H9 (cell line): ENCODE measurements at regions not wholly inside any gene's neighbourhood (a gene's known extent, or its start where the extent isn't known, plus 50 kb on each side); places are given as distances from the start of the nearest gene placed in this dataset.

Experiments used
- DNase-seq: peaks from one replicate; pipeline ENCODE4 v3.0.0-alpha.2; 2017
- H2AFZ ChIP-seq: one replicate; pipeline ENCODE4 v1.6.1; 2013; ENCODE audit warnings: mild to moderate bottlenecking, low read length, control low read depth, moderate library complexity
- H2AK5ac ChIP-seq: 2 replicates; pipeline ENCODE4 v1.6.1; 2013; ENCODE audit warnings: low read length, control low read depth, mixed read lengths; ENCODE audit not compliant: insufficient read length
- H2BK120ac ChIP-seq: one replicate; pipeline ENCODE4 v1.6.1; 2013; ENCODE audit warnings: low read depth, mild to moderate bottlenecking, low read length, control low read depth, inconsistent platforms; ENCODE audit not compliant: poor library complexity, severe bottlenecking
- H2BK12ac ChIP-seq: 2 replicates; pipeline ENCODE4 v1.6.1; 2013; ENCODE audit warnings: low read length, control low read depth, mixed read lengths, low read depth; ENCODE audit not compliant: insufficient read length
- H2BK15ac ChIP-seq: 2 replicates; pipeline ENCODE4 v1.6.1; 2013; ENCODE audit warnings: low read depth, low read length, control low read depth
- H2BK20ac ChIP-seq: one replicate; pipeline ENCODE4 v1.6.1; 2013; ENCODE audit warnings: low read depth, mild to moderate bottlenecking, low read length, control low read depth, inconsistent platforms; ENCODE audit not compliant: poor library complexity, severe bottlenecking
- H2BK5ac ChIP-seq: 2 replicates; pipeline ENCODE4 v1.6.1; 2013; ENCODE audit warnings: low read length, control low read depth, mixed read lengths; ENCODE audit not compliant: insufficient read length
- H3K14ac ChIP-seq: 2 replicates; pipeline ENCODE4 v1.6.1; 2013; ENCODE audit warnings: low read length, control low read depth; ENCODE audit not compliant: insufficient read depth
- H3K18ac ChIP-seq: 2 replicates; pipeline ENCODE4 v1.6.1; 2013; ENCODE audit warnings: low read depth, mild to moderate bottlenecking, mixed read lengths, low read length, control low read depth; ENCODE audit not compliant: insufficient read length
- H3K23ac ChIP-seq: 2 replicates; pipeline ENCODE4 v1.6.1; 2013; ENCODE audit warnings: low read length, control low read depth, mixed read lengths, low read depth; ENCODE audit not compliant: insufficient read length
- H3K23me2 ChIP-seq: 2 replicates; pipeline ENCODE4 v1.6.1; 2013; ENCODE audit warnings: low read depth, mild to moderate bottlenecking, mixed read lengths, low read length, control low read depth; ENCODE audit not compliant: insufficient read length, poor library complexity, severe bottlenecking
- H3K27ac ChIP-seq: 2 replicates; pipeline ENCODE4 v1.5.1; 2013; ENCODE audit warnings: low read length, control low read depth, mixed read lengths, low read depth; ENCODE audit not compliant: insufficient read length
- H3K27me3 ChIP-seq: 2 replicates; pipeline ENCODE4 v1.6.1; 2013; ENCODE audit warnings: low read length, control low read depth, inconsistent platforms; ENCODE audit not compliant: insufficient read depth
- H3K4ac ChIP-seq: 2 replicates; pipeline ENCODE4 v1.6.1; 2013; ENCODE audit warnings: low read depth, mild to moderate bottlenecking, control low read depth, inconsistent platforms, low read length, moderate library complexity
- H3K4me1 ChIP-seq: 2 replicates; pipeline ENCODE4 v1.6.1; 2013; ENCODE audit warnings: low read length, control low read depth, inconsistent platforms; ENCODE audit not compliant: insufficient read depth
- H3K4me2 ChIP-seq: 2 replicates; pipeline ENCODE4 v1.6.1; 2013; ENCODE audit warnings: low read length, control low read depth, mixed read lengths; ENCODE audit not compliant: insufficient read length, insufficient read depth
- H3K56ac ChIP-seq: 2 replicates; pipeline ENCODE4 v1.6.1; 2013; ENCODE audit warnings: low read depth, mild to moderate bottlenecking, mixed read lengths, low read length, control low read depth; ENCODE audit not compliant: insufficient read length
- H3K79me1 ChIP-seq: 2 replicates; pipeline ENCODE4 v1.6.1; 2013; ENCODE audit warnings: low read depth, mild to moderate bottlenecking, moderate library complexity, low read length, control low read depth, inconsistent platforms; ENCODE audit not compliant: insufficient read depth, poor library complexity, severe bottlenecking
- H3K79me2 ChIP-seq: 2 replicates; pipeline ENCODE4 v1.6.1; 2013; ENCODE audit warnings: low read length, control low read depth, inconsistent platforms; ENCODE audit not compliant: insufficient read depth
- H3K9ac ChIP-seq: 2 replicates; pipeline ENCODE4 v1.6.1; 2013; ENCODE audit warnings: low read length, control low read depth, mixed read lengths; ENCODE audit not compliant: insufficient read length; ENCODE audit errors: extremely low read depth
- H3K9me3 ChIP-seq: one replicate; pipeline ENCODE4 v1.6.1; 2013; ENCODE audit warnings: low read depth, low read length, inconsistent platforms; ENCODE audit not compliant: control insufficient read depth
- H3T11ph ChIP-seq: one replicate; pipeline ENCODE4 v1.6.1; 2013; ENCODE audit warnings: mild to moderate bottlenecking, low read length, control low read depth, inconsistent platforms
- H4K20me1 ChIP-seq: one replicate; pipeline ENCODE4 v1.6.1; 2013; ENCODE audit not compliant: control insufficient read depth, insufficient read length, insufficient read depth
- H4K5ac ChIP-seq: 2 replicates; pipeline ENCODE4 v1.6.1; 2013; ENCODE audit warnings: low read depth, mild to moderate bottlenecking, mixed read lengths, low read length, control low read depth; ENCODE audit not compliant: insufficient read length
- H4K8ac ChIP-seq: replicated peaks from 2 replicates; pipeline ENCODE4 v1.6.1; 2013; ENCODE audit warnings: low read length, control low read depth, mixed read lengths, low read depth; ENCODE audit not compliant: insufficient read length
- H4K91ac ChIP-seq: 2 replicates; pipeline ENCODE4 v1.6.1; 2013; ENCODE audit warnings: low read depth, mild to moderate bottlenecking, moderate library complexity, mixed read lengths, low read length, control low read depth; ENCODE audit not compliant: insufficient read length
- H3K27ac Mint-ChIP-seq, 3 experiments: 2 replicates in 2 of 3; 3 replicates in 1 of 3; pipeline ENCODE4 v1.8.0; 2020 to 2021; ENCODE audit warnings: mixed read lengths in 3 of 3, mild to moderate bottlenecking in 1 of 3, moderate library complexity in 1 of 3
- H3K27me3 Mint-ChIP-seq: 2 replicates; pipeline ENCODE4 v1.8.0; 2021; ENCODE audit warnings: low read depth, mild to moderate bottlenecking, moderate library complexity, mixed read lengths
- H3K36me3 Mint-ChIP-seq, 3 experiments: 2 replicates in 2 of 3; 3 replicates in 1 of 3; pipeline ENCODE4 v1.8.0; 2020 to 2021; ENCODE audit warnings: low read depth in 3 of 3, mixed read lengths in 3 of 3; ENCODE audit not compliant: insufficient read depth in 1 of 3
- H3K4me1 Mint-ChIP-seq, 2 experiments: 2 replicates each; pipeline ENCODE4 v1.8.0; 2020; ENCODE audit warnings: mixed read lengths in 2 of 2
- H3K4me3 Mint-ChIP-seq, 2 experiments: 2 replicates in 1 of 2; 3 replicates in 1 of 2; pipeline ENCODE4 v1.8.0; 2020 to 2021; ENCODE audit warnings: mild to moderate bottlenecking in 2 of 2, mixed read lengths in 2 of 2, moderate library complexity in 1 of 2
- H3K9me3 Mint-ChIP-seq, 2 experiments: 2 replicates in 1 of 2; 3 replicates in 1 of 2; pipeline ENCODE4 v1.8.0; 2020; ENCODE audit warnings: mild to moderate bottlenecking in 2 of 2, mixed read lengths in 2 of 2, moderate library complexity in 1 of 2
- whole genome bisulfite sequencing: extraction: QIAGEN DNeasy Blood & Tissue Kit; methylation state at CpG from one replicate; pipeline ENCODE4 v1.1.7; 2013; ENCODE audit warnings: missing lambda C conversion rate, low lambda C conversion rate, mixed read lengths; ENCODE audit not compliant: insufficient read length; ENCODE audit errors: extremely low coverage; 5-methylcytosine and 5-hydroxymethylcytosine counted together
- TF ChIP-seq, protein P1 (sequence below): fragments of 200-600 bp; sonication (generic); conservative IDR thresholded peaks from 3 replicates; pipeline ENCODE4 v1.8.0; 2021; ENCODE audit warnings: antibody characterized with exemption, mild to moderate bottlenecking

DNA sequence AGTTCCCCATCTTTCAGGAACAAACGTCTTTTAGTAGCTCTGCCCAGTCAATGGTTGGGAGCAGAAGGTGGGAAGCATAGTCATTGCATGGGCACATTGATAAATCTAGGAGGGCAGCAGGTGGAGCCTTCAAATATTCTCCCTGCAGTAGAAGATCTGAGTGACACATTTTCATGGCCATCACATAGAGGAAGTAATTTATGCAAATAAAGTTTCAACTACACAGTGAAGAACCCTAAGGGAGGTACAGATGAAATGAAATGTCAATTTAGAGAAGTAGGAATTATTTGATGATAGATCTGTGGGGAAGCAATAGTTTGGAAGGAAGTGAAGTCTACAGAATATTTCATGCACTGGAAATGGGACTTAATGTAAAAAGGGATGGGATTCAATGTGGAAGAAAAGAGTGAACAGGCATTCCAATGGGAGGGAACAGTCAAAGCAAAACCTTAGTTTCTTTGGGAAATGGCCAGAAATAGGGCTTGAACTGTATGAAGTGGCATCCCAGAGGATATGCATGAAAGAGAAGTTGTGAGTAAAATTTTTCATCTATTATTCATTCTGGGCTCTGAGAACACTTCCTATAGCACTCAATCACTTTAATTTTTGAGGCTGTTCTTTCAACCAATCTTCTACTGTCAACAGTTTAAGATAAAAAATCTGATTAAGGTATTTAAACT lies 256.2 kb upstream of the LUZP2 start:
- no peak for DNase-seq
- H4K8ac ChIP-seq, result no peak overlapping the region
- H2BK12ac ChIP-seq, result no peak overlapping the region
- H3K27ac Mint-ChIP-seq, result no peak overlapping the region
- no peak overlapping the region for H3K4ac ChIP-seq
- no peak overlapping the region for H4K5ac ChIP-seq
- H3K18ac ChIP-seq, result no peak overlapping the region
- no peak overlapping the region for H3K23ac ChIP-seq
- H3K27ac ChIP-seq, result no peak overlapping the region
- no peaks in the 10 kb centered on the region for H4K20me1 ChIP-seq
- H3K4me2 ChIP-seq, result no peak overlapping the region
- no peaks in the 10 kb centered on the region for H3K4me1 Mint-ChIP-seq
- H3K4me1 ChIP-seq, result no peaks in the 10 kb centered on the region
- no peaks in the 10 kb centered on the region for H3K79me2 ChIP-seq
- H3K9ac ChIP-seq, result no peak overlapping the region
- no CpG with 5 or more reads among the region's 1 CpG for WGBS
- H3K23me2 ChIP-seq, result no peaks in the 10 kb centered on the region
- H3K56ac ChIP-seq, result no peak overlapping the region
- TF ChIP-seq, protein P1, sequence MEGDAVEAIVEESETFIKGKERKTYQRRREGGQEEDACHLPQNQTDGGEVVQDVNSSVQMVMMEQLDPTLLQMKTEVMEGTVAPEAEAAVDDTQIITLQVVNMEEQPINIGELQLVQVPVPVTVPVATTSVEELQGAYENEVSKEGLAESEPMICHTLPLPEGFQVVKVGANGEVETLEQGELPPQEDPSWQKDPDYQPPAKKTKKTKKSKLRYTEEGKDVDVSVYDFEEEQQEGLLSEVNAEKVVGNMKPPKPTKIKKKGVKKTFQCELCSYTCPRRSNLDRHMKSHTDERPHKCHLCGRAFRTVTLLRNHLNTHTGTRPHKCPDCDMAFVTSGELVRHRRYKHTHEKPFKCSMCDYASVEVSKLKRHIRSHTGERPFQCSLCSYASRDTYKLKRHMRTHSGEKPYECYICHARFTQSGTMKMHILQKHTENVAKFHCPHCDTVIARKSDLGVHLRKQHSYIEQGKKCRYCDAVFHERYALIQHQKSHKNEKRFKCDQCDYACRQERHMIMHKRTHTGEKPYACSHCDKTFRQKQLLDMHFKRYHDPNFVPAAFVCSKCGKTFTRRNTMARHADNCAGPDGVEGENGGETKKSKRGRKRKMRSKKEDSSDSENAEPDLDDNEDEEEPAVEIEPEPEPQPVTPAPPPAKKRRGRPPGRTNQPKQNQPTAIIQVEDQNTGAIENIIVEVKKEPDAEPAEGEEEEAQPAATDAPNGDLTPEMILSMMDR, result no peak
- no peak overlapping the region for H3K4me3 Mint-ChIP-seq
- no peak overlapping the region for H2BK120ac ChIP-seq
- H3K9me3 Mint-ChIP-seq, result peaks cover 2 to 6% of the 10 kb centered on the region in 2 experiments; a peak in 2 of 5 replicates
- no peak overlapping the region for H2BK15ac ChIP-seq
- H2AFZ ChIP-seq, result no peak overlapping the region
- no peak overlapping the region for H2AK5ac ChIP-seq
- H3K36me3 Mint-ChIP-seq, result peaks cover 0 to 2% (median 0%) of the 10 kb centered on the region in 3 experiments; a peak in 2 of 7 replicates
- H3K27me3 ChIP-seq, result no peaks in the 10 kb centered on the region
- no peak overlapping the region for H3T11ph ChIP-seq
- H2BK20ac ChIP-seq, result no peak overlapping the region
- H3K79me1 ChIP-seq, result no peaks in the 10 kb centered on the region
- no peaks in the 10 kb centered on the region for H3K9me3 ChIP-seq
- H4K91ac ChIP-seq, result no peak overlapping the region
- no peaks in the 10 kb centered on the region for H3K27me3 Mint-ChIP-seq
- no peak overlapping the region for H3K14ac ChIP-seq
- H2BK5ac ChIP-seq, result no peak overlapping the region
